Stimulated activated naive CD8-positive, alpha-beta T cell treated with anti-CD3 and anti-CD28 coated beads, Interleukin-15, Interleukin-2, amounts not matched to agents 100 ng/mL and 50 ng/mL, for 24 hours (primary cell): ENCODE measurements at regions not wholly inside any gene's neighbourhood (a gene's known extent, or its start where the extent isn't known, plus 50 kb on each side); places are given as distances from the start of the nearest gene placed in this dataset.
"Not testable (repeated sequence)": the region's sequence is repeated elsewhere in the genome, so short reads cannot be mapped to it uniquely, and the experiment has no call there.

ENCODE experiments used
- H3K27ac Mint-ChIP-seq: one replicate; pipeline ENCODE4 v1.8.0; 2021; ENCODE audit warnings: mild to moderate bottlenecking, mixed read lengths
- H3K27me3 Mint-ChIP-seq: one replicate; pipeline ENCODE4 v1.8.0; 2021; ENCODE audit warnings: mixed read lengths
- H3K36me3 Mint-ChIP-seq: one replicate; pipeline ENCODE4 v1.8.0; 2021; ENCODE audit warnings: low read depth, mixed read lengths
- H3K4me1 Mint-ChIP-seq: one replicate; pipeline ENCODE4 v1.8.0; 2021; ENCODE audit warnings: low read depth, mixed read lengths
- H3K4me3 Mint-ChIP-seq: one replicate; pipeline ENCODE4 v1.8.0; 2021; ENCODE audit warnings: mild to moderate bottlenecking, mixed read lengths
- H3K9me3 Mint-ChIP-seq: one replicate; pipeline ENCODE4 v1.8.0; 2021; ENCODE audit warnings: mixed read lengths

- H3K4me3 Mint-ChIP-seq = no peak overlapping the region
- H3K9me3 Mint-ChIP-seq = peaks cover 9% of the 10 kb centered on the region
- H3K4me1 Mint-ChIP-seq = no peaks in the 10 kb centered on the region
- no peaks in the 10 kb centered on the region for H3K36me3 Mint-ChIP-seq
- H3K27me3 Mint-ChIP-seq = peaks cover 6% of the 10 kb centered on the region
- no peak overlapping the region for H3K27ac Mint-ChIP-seq
Measured at GRCh38 chr6:140341272-140341671, 966.8 kb upstream of the CITED2 start.

- no peak overlapping the region for H3K27ac Mint-ChIP-seq
- no peak overlapping the region for H3K4me3 Mint-ChIP-seq
- no peaks in the 10 kb centered on the region for H3K36me3 Mint-ChIP-seq
- no peaks in the 10 kb centered on the region for H3K4me1 Mint-ChIP-seq
- H3K27me3 Mint-ChIP-seq = peaks cover 6% of the 10 kb centered on the region
- peaks cover 9% of the 10 kb centered on the region for H3K9me3 Mint-ChIP-seq
Measured at GRCh38 chr6:140340795-140341194, 966.3 kb upstream of the CITED2 start.

GRCh38 chr6:140339084-140339483 is 964.6 kb upstream of the CITED2 start:
- not testable (repeated sequence) for H3K9me3 Mint-ChIP-seq

GRCh38 chr6:140321891-140322290 is 947.4 kb upstream of the CITED2 start:
- Mint-ChIP-seq H3K36me3 (no peaks in the 10 kb centered on the region), H3K27me3 (peaks cover 5% of the 10 kb centered on the region), H3K27ac (no peak overlapping the region), H3K9me3 (peaks cover 4% of the 10 kb centered on the region), H3K4me1 (peaks cover 9% of the 10 kb centered on the region), H3K4me3 (no peak overlapping the region)

More at GRCh38 chr6:140339084-140339483, 964.6 kb upstream of the CITED2 start:
- H3K27me3 Mint-ChIP-seq, H3K36me3 Mint-ChIP-seq, H3K27ac Mint-ChIP-seq, H3K4me3 Mint-ChIP-seq, H3K4me1 Mint-ChIP-seq: not testable (repeated sequence)

GRCh38 chr6:140320081-140321080 is 945.9 kb upstream of the CITED2 start:
- no peaks in the 10 kb centered on the region for H3K27me3 Mint-ChIP-seq
- no peak overlapping the region for H3K4me3 Mint-ChIP-seq
- H3K9me3 Mint-ChIP-seq = no peaks in the 10 kb centered on the region
- peaks cover 9% of the 10 kb centered on the region for H3K4me1 Mint-ChIP-seq
- H3K27ac Mint-ChIP-seq = no peak overlapping the region
- H3K36me3 Mint-ChIP-seq = no peaks in the 10 kb centered on the region

GRCh38 chr6:140319209-140319608 is 944.8 kb upstream of the CITED2 start:
- Mint-ChIP-seq H3K27ac (no peak overlapping the region), H3K36me3 (no peaks in the 10 kb centered on the region), H3K9me3 (no peaks in the 10 kb centered on the region), H3K4me3 (no peak overlapping the region), H3K27me3 (no peaks in the 10 kb centered on the region), H3K4me1 (peaks cover 9% of the 10 kb centered on the region)

GRCh38 chr6:140318408-140318807 is 944.0 kb upstream of the CITED2 start:
- no peaks in the 10 kb centered on the region for H3K36me3 Mint-ChIP-seq
- H3K4me3 Mint-ChIP-seq = no peak overlapping the region
- no peaks in the 10 kb centered on the region for H3K9me3 Mint-ChIP-seq
- H3K4me1 Mint-ChIP-seq = peaks cover 9% of the 10 kb centered on the region
- no peak overlapping the region for H3K27ac Mint-ChIP-seq
- no peaks in the 10 kb centered on the region for H3K27me3 Mint-ChIP-seq

GRCh38 chr6:140317950-140318349 is 943.5 kb upstream of the CITED2 start:
- Mint-ChIP-seq H3K4me3 (no peak overlapping the region), H3K36me3 (no peaks in the 10 kb centered on the region), H3K4me1 (peaks cover 9% of the 10 kb centered on the region)

GRCh38 chr6:140316966-140317365 is 942.5 kb upstream of the CITED2 start:
- no peaks in the 10 kb centered on the region for H3K27me3 Mint-ChIP-seq
- H3K4me3 Mint-ChIP-seq = no peak overlapping the region
- H3K36me3 Mint-ChIP-seq = no peaks in the 10 kb centered on the region
- H3K4me1 Mint-ChIP-seq = peaks cover 9% of the 10 kb centered on the region
- H3K27ac Mint-ChIP-seq = no peak overlapping the region
- H3K9me3 Mint-ChIP-seq = no peaks in the 10 kb centered on the region

More at GRCh38 chr6:140317950-140318349, 943.5 kb upstream of the CITED2 start:
- no peaks in the 10 kb centered on the region for H3K9me3 Mint-ChIP-seq
- H3K27ac Mint-ChIP-seq = no peak overlapping the region
- no peaks in the 10 kb centered on the region for H3K27me3 Mint-ChIP-seq

GRCh38 chr6:140314682-140315081 is 940.2 kb upstream of the CITED2 start:
- Mint-ChIP-seq H3K4me3 (no peak overlapping the region), H3K9me3 (no peaks in the 10 kb centered on the region), H3K27ac (no peak overlapping the region), H3K27me3 (no peaks in the 10 kb centered on the region), H3K36me3 (no peaks in the 10 kb centered on the region), H3K4me1 (no peaks in the 10 kb centered on the region)

GRCh38 chr6:140311146-140311545 is 936.7 kb upstream of the CITED2 start:
- no peaks in the 10 kb centered on the region for H3K9me3 Mint-ChIP-seq
- no peak overlapping the region for H3K4me3 Mint-ChIP-seq
- H3K27ac Mint-ChIP-seq = no peak overlapping the region
- H3K4me1 Mint-ChIP-seq = no peaks in the 10 kb centered on the region
- no peaks in the 10 kb centered on the region for H3K36me3 Mint-ChIP-seq
- no peaks in the 10 kb centered on the region for H3K27me3 Mint-ChIP-seq

- Mint-ChIP-seq H3K27ac (no peak overlapping the region), H3K27me3 (peaks cover 4% of the 10 kb centered on the region), H3K36me3 (no peaks in the 10 kb centered on the region), H3K4me1 (no peaks in the 10 kb centered on the region), H3K9me3 (no peaks in the 10 kb centered on the region), H3K4me3 (no peak overlapping the region)
Measured at GRCh38 chr6:140303218-140303949, 928.9 kb upstream of the CITED2 start.

GRCh38 chr6:140300331-140300730 is 925.9 kb upstream of the CITED2 start:
- H3K4me3 Mint-ChIP-seq = no peak overlapping the region
- no peaks in the 10 kb centered on the region for H3K36me3 Mint-ChIP-seq
- no peaks in the 10 kb centered on the region for H3K4me1 Mint-ChIP-seq
- peaks cover 4% of the 10 kb centered on the region for H3K27me3 Mint-ChIP-seq
- no peaks in the 10 kb centered on the region for H3K9me3 Mint-ChIP-seq
- no peak overlapping the region for H3K27ac Mint-ChIP-seq

GRCh38 chr6:140289186-140289585 is 914.7 kb upstream of the CITED2 start:
- Mint-ChIP-seq H3K27me3 (peaks cover 10% of the 10 kb centered on the region), H3K36me3 (no peaks in the 10 kb centered on the region), H3K27ac (no peak overlapping the region), H3K4me1 (no peaks in the 10 kb centered on the region), H3K4me3 (no peak overlapping the region), H3K9me3 (peaks cover 4% of the 10 kb centered on the region)

GRCh38 chr6:140285998-140286690 is 911.7 kb upstream of the CITED2 start:
- Mint-ChIP-seq H3K36me3 (no peaks in the 10 kb centered on the region), H3K9me3 (peaks cover 2% of the 10 kb centered on the region), H3K4me3 (no peak overlapping the region), H3K4me1 (no peaks in the 10 kb centered on the region), H3K27ac (no peak overlapping the region), H3K27me3 (peaks cover 6% of the 10 kb centered on the region)
